ENCODE measurements at regions not wholly inside any gene's neighbourhood (a gene's known extent, or its start where the extent isn't known, plus 50 kb on each side); places are given as distances from the start of the nearest gene placed in this dataset.

DNA sequence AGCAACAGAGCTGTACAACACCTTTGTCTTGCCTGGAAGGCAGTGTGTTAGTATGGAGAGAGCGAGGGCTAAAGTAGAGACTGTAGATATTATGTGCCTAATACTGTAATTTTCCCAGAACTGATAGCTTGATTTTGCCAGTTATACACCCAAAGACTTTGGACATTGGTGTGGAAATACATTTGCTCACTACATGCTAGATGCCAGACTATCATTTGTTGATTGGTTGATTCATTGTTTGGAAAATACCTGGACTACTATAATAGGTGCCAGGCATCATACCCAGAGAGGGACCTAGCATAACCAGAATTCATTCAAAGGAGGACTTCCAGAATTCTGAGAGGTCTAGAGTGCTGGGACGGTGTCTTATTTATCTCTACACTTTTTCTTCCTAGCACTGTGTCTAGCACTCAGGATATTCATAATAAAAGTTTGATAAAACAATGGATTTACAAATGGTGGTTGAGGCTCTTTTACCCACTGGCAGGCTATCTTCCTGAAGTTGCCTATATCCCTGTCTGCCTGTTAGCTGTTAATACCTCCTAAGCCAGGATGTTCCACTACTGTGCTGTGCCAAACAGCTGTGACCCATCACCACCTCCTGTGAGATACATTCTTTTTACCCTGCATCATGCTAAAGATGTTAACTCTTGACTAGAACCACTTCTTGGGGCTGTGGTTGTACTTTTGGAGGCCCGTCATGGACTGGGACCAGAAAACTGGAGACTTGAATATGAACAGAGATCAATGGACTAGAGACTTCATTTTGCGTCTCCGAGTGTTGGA is 72.2 kb upstream of the FUCA2 start:
- TF ChIP-seq ZFX (IDR thresholded peaks at IDR 0.05), result no peak
- TF ChIP-seq, protein P1, sequence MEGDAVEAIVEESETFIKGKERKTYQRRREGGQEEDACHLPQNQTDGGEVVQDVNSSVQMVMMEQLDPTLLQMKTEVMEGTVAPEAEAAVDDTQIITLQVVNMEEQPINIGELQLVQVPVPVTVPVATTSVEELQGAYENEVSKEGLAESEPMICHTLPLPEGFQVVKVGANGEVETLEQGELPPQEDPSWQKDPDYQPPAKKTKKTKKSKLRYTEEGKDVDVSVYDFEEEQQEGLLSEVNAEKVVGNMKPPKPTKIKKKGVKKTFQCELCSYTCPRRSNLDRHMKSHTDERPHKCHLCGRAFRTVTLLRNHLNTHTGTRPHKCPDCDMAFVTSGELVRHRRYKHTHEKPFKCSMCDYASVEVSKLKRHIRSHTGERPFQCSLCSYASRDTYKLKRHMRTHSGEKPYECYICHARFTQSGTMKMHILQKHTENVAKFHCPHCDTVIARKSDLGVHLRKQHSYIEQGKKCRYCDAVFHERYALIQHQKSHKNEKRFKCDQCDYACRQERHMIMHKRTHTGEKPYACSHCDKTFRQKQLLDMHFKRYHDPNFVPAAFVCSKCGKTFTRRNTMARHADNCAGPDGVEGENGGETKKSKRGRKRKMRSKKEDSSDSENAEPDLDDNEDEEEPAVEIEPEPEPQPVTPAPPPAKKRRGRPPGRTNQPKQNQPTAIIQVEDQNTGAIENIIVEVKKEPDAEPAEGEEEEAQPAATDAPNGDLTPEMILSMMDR (conservative IDR thresholded peaks at IDR 0.05), result no peak
- no peak overlapping the region for H3K27ac ChIP-seq

DNA sequence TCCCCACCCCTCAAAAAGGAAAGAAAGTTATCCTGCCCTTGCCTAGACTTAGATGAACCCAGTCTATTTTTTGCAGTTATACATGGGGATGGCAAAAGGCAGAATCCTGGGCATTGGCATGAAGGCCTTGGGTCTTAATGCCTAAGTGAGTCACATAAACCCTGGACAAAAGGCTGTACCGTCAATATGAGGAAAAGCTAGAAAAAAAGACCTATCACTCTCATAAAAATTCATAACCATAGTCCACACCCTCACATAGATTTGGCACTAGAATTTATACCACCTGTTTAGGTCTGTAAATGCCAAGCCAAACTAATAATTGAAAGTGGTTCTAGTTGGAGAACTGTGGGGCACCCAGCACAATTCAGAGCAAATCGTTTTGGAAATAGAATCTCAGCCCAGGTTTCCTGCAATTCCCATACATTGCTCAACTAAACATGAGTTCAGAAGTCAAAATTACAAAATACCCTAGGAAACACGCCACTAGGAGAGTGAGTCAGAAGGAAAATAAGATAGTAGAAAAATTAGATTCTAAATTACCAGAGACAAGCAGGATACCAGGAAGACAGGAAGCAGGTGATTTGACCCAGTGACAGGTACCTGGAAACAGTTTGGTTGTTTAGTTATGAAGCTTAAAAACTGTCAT is 70.4 kb upstream of the FUCA2 start:
- TF ChIP-seq, protein P1 (conservative IDR thresholded peaks at IDR 0.05), result no peak
- TF ChIP-seq ZFX (IDR thresholded peaks at IDR 0.05), result no peak
- no peak overlapping the region for H3K27ac ChIP-seq

DNA sequence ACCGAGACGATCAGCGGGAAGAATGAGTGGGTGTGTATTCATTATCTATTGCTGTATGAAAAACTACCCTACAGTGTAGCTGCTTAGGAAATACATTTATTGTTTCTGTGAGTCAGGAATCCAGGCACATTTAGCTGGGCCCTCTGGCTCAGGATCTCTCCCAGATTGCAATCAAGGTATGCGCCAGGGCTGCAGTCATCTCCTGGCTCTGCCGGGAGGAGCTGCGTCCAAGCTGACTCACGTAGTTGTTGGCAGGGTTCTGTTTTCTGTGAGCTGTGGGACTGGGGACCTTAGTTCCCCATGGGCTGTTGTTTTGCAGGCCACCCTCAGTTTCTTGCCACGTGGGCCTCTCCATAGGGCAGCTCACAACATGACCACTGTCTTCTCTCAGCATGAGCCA is 68.2 kb upstream of the FUCA2 start:
- H3K27ac ChIP-seq, result no peak overlapping the region

DNA sequence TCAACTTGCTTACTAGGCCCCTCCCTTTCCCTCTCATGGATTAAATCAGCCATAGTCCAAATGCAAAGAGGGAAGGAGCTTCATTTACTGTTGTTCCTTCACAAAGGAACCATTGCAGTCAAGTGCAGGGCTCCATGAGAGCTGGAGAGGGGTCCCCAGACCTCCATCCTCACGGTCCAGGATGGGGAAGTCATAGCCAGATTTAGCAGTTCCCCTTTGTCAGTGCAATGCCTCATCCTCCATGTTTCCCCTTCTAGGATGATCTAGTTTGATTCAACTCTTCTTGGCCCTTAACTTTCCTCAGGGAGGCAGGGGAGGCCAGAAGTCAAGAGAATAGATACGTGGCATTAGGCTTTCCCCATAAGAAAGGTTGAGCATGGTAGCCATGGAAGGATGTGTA is 66.5 kb upstream of the FUCA2 start:
- TF ChIP-seq, protein P1 (conservative IDR thresholded peaks at IDR 0.05), result no peak
- no peak for TF ChIP-seq ZFX (IDR thresholded peaks at IDR 0.05)
- no peak overlapping the region for H3K27ac ChIP-seq

More for the DNA sequence above, 68.2 kb upstream of the FUCA2 start:
- no peak for TF ChIP-seq ZFX (IDR thresholded peaks at IDR 0.05)
- TF ChIP-seq, protein P1 (conservative IDR thresholded peaks at IDR 0.05), result no peak

DNA sequence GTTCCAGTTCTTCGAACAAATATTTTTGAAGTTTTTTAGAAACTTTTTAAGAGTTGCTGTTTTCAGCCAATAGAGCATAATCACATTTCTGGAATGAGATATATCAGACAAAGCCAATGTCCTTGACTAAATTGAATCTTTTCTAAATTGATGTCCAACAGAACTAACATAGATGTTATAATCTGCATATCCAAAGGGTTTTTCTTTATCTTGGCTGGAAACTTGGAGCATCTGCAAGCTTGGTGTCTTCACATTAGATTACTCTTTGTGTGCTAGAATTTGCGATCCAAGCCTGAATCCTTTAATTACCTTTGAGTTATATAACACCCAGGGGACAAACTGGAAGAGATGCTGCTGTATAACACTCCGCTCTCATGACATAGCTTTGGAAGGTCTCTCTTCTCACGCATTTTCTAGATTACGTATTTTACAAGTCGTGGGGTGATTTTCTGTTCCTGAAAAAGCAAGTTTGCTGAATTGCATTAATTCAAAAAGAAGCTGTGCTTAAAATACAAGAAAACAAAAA is 64.4 kb upstream of the FUCA2 start:
- no peak overlapping the region for H3K27ac ChIP-seq
- TF ChIP-seq, protein P1 (conservative IDR thresholded peaks at IDR 0.05), result no peak
- TF ChIP-seq ZFX (IDR thresholded peaks at IDR 0.05), result no peak

DNA sequence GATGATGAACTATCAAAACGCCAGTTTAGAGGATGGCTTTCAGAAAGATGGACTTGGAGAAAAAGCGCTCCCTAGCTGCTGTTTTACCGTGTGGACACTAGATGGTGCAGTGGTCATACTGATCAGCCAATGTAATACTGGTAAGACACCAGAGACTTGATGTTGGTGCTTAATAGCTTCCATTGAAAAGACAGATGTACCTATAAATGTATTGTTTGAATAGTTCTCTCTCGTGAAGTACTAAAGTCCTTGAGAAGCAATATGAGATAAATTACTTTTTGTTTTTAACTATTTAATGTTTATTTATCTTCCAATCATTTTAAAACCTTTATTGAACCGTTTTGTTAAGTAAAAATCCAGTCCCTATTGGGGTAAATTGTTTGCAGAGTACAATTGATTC is 63.9 kb upstream of the FUCA2 start:
- TF ChIP-seq ZFX (IDR thresholded peaks at IDR 0.05), result no peak
- TF ChIP-seq, protein P1 (conservative IDR thresholded peaks at IDR 0.05), result peak; percentile 90
- no peak overlapping the region for H3K27ac ChIP-seq
